ENCODE measurements at regions not wholly inside any gene's neighbourhood (a gene's known extent, or its start where the extent isn't known, plus 50 kb on each side); places are given as distances from the start of the nearest gene placed in this dataset.

GRCh38 chr2:107006836-107007235, 120.9 kb upstream of the ST6GAL2 start:
- Histone ChIP-seq H3K4me3 (no peak overlapping the region), H3K4me1 (peaks cover 0 to 23% (median 15%) of the 10 kb centered on the region in 10 experiments; a peak in 14 of 20 replicates), H3K36me3 (no peaks in the 10 kb centered on the region), H4K20me1 (no peaks in the 10 kb centered on the region), H3K9ac (no peak overlapping the region), H3K27me3 (no peaks in the 10 kb centered on the region), H3K4me2 (peak overlapping the region in 8 of 11 experiments; percentile 7 to 58 (median 33); a peak in 13 of 22 replicates), H3K9me3 (replicated peaks in 1 of 11) (no peaks in the 10 kb centered on the region), H3K27ac (no peak overlapping the region)
- no peak for TF ChIP-seq Cebpa-rat (IDR thresholded peaks at IDR 0.05)

DNA sequence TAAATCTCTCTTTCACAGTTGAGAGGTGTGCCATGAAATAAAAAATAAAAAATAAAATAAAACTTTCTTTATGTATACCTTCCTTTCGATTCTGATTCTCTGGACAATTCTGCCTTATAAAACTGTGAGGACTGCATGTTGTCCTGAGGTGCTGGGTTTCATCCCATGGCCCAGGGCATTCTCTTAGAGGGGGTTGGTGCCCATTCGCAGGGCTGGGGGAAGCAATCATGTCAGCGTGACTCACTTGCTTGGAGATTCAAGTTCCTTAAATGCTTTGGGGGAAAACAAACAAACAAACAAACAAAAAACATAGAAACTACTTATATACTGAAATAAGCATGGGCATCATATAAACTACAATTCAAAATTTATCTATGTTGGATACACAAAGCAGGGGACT, 122.0 kb upstream of the ST6GAL2 start:
- H3K4me3 ChIP-seq, result no peak overlapping the region
- H3K9ac ChIP-seq, result no peak overlapping the region
- H3K4me1 ChIP-seq, result peaks cover 0 to 23% (median 15%) of the 10 kb centered on the region in 10 experiments; a peak in 14 of 20 replicates
- no peaks in the 10 kb centered on the region for H4K20me1 ChIP-seq
- no peak overlapping the region for H3K27ac ChIP-seq
- TF ChIP-seq Cebpa-rat (IDR thresholded peaks at IDR 0.05), result no peak
- H3K9me3 ChIP-seq (replicated peaks in 1 of 11), result no peaks in the 10 kb centered on the region
- H3K4me2 ChIP-seq, result no peak overlapping the region
- H3K27me3 ChIP-seq, result no peaks in the 10 kb centered on the region
- H3K36me3 ChIP-seq, result no peaks in the 10 kb centered on the region

DNA sequence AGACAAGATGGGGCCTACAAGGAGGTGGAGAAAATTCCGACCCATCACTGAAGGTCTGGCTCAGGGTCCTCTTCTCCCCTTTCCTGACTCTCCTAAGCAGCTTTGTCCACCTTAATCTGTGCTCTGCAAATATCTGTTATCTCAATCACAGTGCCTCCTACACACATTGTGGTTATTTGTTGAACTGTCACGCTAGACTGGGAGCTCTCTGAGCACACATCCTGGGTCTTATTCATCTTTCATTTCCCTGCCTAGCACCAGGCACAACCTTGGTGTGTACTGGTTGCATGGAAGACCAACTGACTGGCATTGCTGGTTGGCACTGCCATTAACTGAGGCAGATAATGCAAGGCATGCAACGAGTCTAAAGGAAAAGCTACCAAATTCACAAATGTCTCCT, 122.9 kb upstream of the ST6GAL2 start:
- Histone ChIP-seq H4K20me1 (no peaks in the 10 kb centered on the region), H3K27ac (no peak overlapping the region), H3K4me3 (no peak overlapping the region), H3K27me3 (no peaks in the 10 kb centered on the region), H3K4me2 (peak overlapping the region in 6 of 11 experiments; percentile 1 to 37 (median 18); a peak in 4 of 22 replicates), H3K4me1 (peaks cover 0 to 23% (median 15%) of the 10 kb centered on the region in 10 experiments; a peak in 14 of 20 replicates), H3K36me3 (no peaks in the 10 kb centered on the region), H3K9me3 (replicated peaks in 1 of 11) (no peaks in the 10 kb centered on the region), H3K9ac (no peak overlapping the region)
- TF ChIP-seq Cebpa-rat (IDR thresholded peaks at IDR 0.05), result no peak

DNA sequence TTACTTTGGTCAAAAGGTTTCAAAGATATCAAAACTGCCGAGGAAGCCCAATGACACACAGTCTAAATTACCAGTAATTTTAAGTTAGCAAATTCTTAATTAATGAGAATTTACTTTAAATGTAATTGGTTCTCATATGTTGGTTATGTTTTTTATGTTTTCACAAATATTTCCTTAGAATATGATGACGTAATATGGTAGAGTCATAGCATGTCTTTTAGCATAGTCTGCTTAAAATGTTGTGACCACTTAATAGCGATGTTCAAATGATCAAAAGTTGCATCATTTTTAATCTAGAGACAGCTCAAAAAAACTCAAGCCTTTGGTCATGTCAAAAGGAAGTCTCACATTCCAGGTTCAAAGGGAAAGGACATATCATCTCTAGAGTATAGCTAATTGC, 123.3 kb upstream of the ST6GAL2 start:
- no peaks in the 10 kb centered on the region for H4K20me1 ChIP-seq
- no peak for TF ChIP-seq Cebpa-rat (IDR thresholded peaks at IDR 0.05)

GRCh38 chr2:107012714-107013306, 126.8 kb upstream of the ST6GAL2 start:
- Histone ChIP-seq H3K9ac (no peak overlapping the region), H4K20me1 (no peaks in the 10 kb centered on the region), H3K4me3 (no peak overlapping the region), H3K27ac (no peak overlapping the region), H3K4me2 (no peak overlapping the region), H3K27me3 (no peaks in the 10 kb centered on the region), H3K9me3 (replicated peaks in 1 of 11) (no peaks in the 10 kb centered on the region), H3K36me3 (no peaks in the 10 kb centered on the region), H3K4me1 (peaks cover 0 to 7% (median 5%) of the 10 kb centered on the region in 10 experiments; a peak in 8 of 20 replicates)
- no peak for TF ChIP-seq Cebpa-rat (IDR thresholded peaks at IDR 0.05)

More for the DNA sequence above, 123.3 kb upstream of the ST6GAL2 start:
- Histone ChIP-seq H3K9ac (no peak overlapping the region), H3K4me1 (peaks cover 0 to 23% (median 15%) of the 10 kb centered on the region in 10 experiments; a peak in 14 of 20 replicates), H3K36me3 (no peaks in the 10 kb centered on the region), H3K27me3 (no peaks in the 10 kb centered on the region), H3K4me2 (0 out of 22 replicates have a peak overlapping the region, but pooled peaks of 1 of the 11 experiments have one; percentile 15), H3K9me3 (replicated peaks in 1 of 11) (no peaks in the 10 kb centered on the region), H3K4me3 (no peak overlapping the region), H3K27ac (no peak overlapping the region)

DNA sequence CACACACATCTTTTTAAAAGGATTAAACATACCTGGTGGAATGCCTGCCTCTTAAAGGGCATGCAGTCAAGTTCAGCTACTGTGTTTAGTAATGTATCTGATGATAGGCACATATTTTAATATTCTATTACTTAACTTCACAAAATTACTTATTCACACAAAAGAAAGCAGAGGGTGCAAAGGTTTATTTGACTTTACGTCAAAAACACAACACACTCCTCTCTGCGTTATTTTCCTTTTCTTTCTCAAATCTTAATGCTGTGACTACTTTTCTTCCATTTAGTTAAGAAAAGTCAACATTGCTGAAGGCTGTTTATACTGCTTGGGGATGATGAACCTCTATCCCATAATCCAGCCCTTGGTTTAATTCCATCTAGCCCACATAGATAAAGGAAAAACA, 127.9 kb upstream of the ST6GAL2 start:
- Histone ChIP-seq H3K27ac (no peak overlapping the region), H3K4me3 (no peak overlapping the region), H3K9ac (no peak overlapping the region), H4K20me1 (no peaks in the 10 kb centered on the region), H3K9me3 (replicated peaks in 1 of 11) (no peaks in the 10 kb centered on the region), H3K36me3 (no peaks in the 10 kb centered on the region), H3K4me1 (peaks cover 0 to 3% (median 2%) of the 10 kb centered on the region in 10 experiments; a peak in 7 of 20 replicates), H3K4me2 (no peak overlapping the region), H3K27me3 (no peaks in the 10 kb centered on the region)
- no peak for TF ChIP-seq Cebpa-rat (IDR thresholded peaks at IDR 0.05)

DNA sequence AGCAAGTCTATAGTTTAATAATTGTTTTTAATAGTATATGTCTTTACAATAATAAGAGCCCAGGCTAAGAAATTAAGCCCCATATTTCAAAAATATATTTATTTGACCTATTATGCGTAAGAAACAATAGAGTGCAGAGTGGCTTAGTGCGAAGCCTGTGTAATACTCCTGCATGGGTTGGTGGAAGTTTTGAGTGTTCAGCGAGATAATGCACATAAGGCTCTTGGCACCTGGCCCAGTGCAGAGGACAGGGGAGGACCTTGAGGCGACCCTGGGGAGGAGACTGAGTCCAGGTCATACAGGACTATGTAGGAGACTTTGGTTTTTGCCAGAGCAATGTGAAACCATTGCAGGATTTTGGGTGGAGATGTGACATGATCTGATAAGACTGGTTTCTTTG, 132.4 kb upstream of the ST6GAL2 start:
- H3K4me2 ChIP-seq, result no peak overlapping the region
- H4K20me1 ChIP-seq, result no peaks in the 10 kb centered on the region
- H3K4me3 ChIP-seq, result no peak overlapping the region
- H3K4me1 ChIP-seq, result no peaks in the 10 kb centered on the region
- H3K36me3 ChIP-seq, result no peaks in the 10 kb centered on the region
- no peaks in the 10 kb centered on the region for H3K9me3 ChIP-seq (replicated peaks in 1 of 11)
- H3K27ac ChIP-seq, result no peak overlapping the region
- no peak overlapping the region for H3K9ac ChIP-seq
- H3K27me3 ChIP-seq, result no peaks in the 10 kb centered on the region
- TF ChIP-seq Cebpa-rat (IDR thresholded peaks at IDR 0.05), result no peak

DNA sequence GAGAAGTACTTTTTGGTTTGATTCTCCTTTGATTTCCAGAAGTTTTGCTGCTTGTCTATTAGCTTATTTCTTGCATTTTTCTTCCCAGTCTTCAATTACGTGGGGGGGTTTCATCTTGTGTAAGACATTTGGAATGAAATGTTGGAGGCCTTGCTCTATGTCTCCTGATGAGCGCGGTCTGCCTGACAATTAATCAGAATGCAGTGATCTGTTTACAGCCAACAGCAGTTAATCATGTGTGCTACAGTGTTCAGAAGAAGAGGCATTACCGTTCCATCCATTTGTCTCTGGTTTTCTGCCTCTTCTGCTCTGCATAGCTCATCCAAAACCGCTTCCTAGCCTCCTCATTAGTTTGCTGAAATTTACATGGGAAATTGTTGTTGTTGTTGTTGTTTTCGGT, 134.4 kb upstream of the ST6GAL2 start:
- no peaks in the 10 kb centered on the region for H3K4me1 ChIP-seq
- H3K4me3 ChIP-seq, result no peak overlapping the region
- H4K20me1 ChIP-seq, result no peaks in the 10 kb centered on the region
- no peak overlapping the region for H3K9ac ChIP-seq
- H3K9me3 ChIP-seq (replicated peaks in 1 of 11), result peaks cover 0 to 12% (median 0%) of the 10 kb centered on the region in 11 experiments; a peak in 3 of 22 replicates
- TF ChIP-seq Cebpa-rat (IDR thresholded peaks at IDR 0.05), result no peak
- no peak overlapping the region for H3K27ac ChIP-seq
- no peak overlapping the region for H3K4me2 ChIP-seq
- H3K27me3 ChIP-seq, result no peaks in the 10 kb centered on the region
- H3K36me3 ChIP-seq, result no peaks in the 10 kb centered on the region

- no peaks in the 10 kb centered on the region for H4K20me1 ChIP-seq
- H3K4me3 ChIP-seq, result no peak overlapping the region
- TF ChIP-seq Cebpa-rat (IDR thresholded peaks at IDR 0.05), result no peak
- H3K27ac ChIP-seq, result no peak overlapping the region
- no peaks in the 10 kb centered on the region for H3K4me1 ChIP-seq
- H3K9ac ChIP-seq, result no peak overlapping the region
- no peaks in the 10 kb centered on the region for H3K27me3 ChIP-seq
- no peaks in the 10 kb centered on the region for H3K36me3 ChIP-seq
- H3K9me3 ChIP-seq (replicated peaks in 1 of 11), result peaks cover 0 to 12% (median 0%) of the 10 kb centered on the region in 11 experiments; a peak in 3 of 22 replicates
- H3K4me2 ChIP-seq, result no peak overlapping the region
Observed at GRCh38 chr2:107024269-107024668, 138.3 kb upstream of the ST6GAL2 start.

DNA sequence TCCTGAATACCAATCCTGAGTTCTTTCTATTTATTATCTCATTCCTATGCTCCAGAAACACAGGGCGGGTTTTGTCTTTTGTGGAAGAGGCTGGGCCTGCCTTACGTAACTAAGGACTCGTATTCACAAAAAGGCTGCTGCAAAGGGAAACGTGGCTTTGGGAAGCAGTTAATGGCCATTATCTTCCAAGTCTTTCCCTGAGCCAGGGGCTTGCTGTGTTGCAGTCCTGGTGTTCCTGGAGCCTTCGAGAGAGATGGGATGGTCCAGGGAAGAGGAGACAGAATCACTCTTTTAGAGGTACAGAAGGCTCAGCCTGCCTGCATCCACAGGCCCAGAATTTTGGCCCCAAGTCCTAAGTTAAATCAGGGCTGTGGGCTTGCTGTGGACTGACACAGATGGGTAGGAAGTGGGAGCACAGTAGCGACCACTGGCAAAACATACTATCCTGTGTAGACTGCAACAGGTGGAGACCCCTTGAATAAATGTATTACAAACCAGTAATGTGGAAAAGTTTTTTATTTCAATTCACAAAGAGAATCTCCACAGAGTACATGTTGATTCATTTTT, 139.4 kb upstream of the ST6GAL2 start:
- no peaks in the 10 kb centered on the region for H4K20me1 ChIP-seq
- H3K36me3 ChIP-seq, result no peaks in the 10 kb centered on the region
- H3K9me3 ChIP-seq (replicated peaks in 1 of 11), result peaks cover 0 to 12% (median 0%) of the 10 kb centered on the region in 11 experiments; a peak in 3 of 22 replicates
- H3K27me3 ChIP-seq, result no peaks in the 10 kb centered on the region
- H3K9ac ChIP-seq, result no peak overlapping the region
- H3K4me1 ChIP-seq, result no peaks in the 10 kb centered on the region
- H3K4me2 ChIP-seq, result no peak overlapping the region
- H3K27ac ChIP-seq, result no peak overlapping the region
- no peak for TF ChIP-seq Cebpa-rat (IDR thresholded peaks at IDR 0.05)
- no peak overlapping the region for H3K4me3 ChIP-seq

Data from BLaER1 treated with 17β-estradiol and CSF1 and Interleukin-3, amounts not matched to agents 10 nM and 100 nM (cell line).